GM23248 (cell line): ENCODE measurements at regions not wholly inside any gene's neighbourhood (a gene's known extent, or its start where the extent isn't known, plus 50 kb on each side); places are given as distances from the start of the nearest gene placed in this dataset.

Source experiments
- EZH2 ChIP-seq: fragments of 200-600 bp; sonication (generic); IDR thresholded peaks from 2 replicates; pipeline ENCODE4 v1.6.1; 2018; ENCODE audit warnings: antibody characterized with exemption, mild to moderate bottlenecking; ENCODE audit not compliant: insufficient read depth, poor library complexity, severe bottlenecking
- EZH2phosphoT487 ChIP-seq: fragments of 200-600 bp; sonication (generic); IDR thresholded peaks from 2 replicates; pipeline ENCODE4 v1.6.1; 2018; ENCODE audit warnings: antibody characterized with exemption, moderate library complexity, mild to moderate bottlenecking, low read depth; ENCODE audit not compliant: insufficient read depth

- TF ChIP-seq EZH2: no peak
- TF ChIP-seq EZH2phosphoT487: no peak
These were observed 233.2 kb downstream of the DACT1 start for GRCh38 chr14:58870961-58871360.
